Peyer's patch (tissue), 4 donors: ENCODE measurements at regions not wholly inside any gene's neighbourhood (a gene's known extent, or its start where the extent isn't known, plus 50 kb on each side); places are given as distances from the start of the nearest gene placed in this dataset.

Source experiments
- POLR2A ChIP-seq, 2 donors: fragments of 450-650 bp; IDR thresholded peaks; one replicate each; pipeline ENCODE4 v1.5.1; 2017; ENCODE audit warnings: antibody characterized with exemption in 2 of 2, mild to moderate bottlenecking in 2 of 2, moderate library complexity in 2 of 2
- TF ChIP-seq, protein P1 (sequence below), 6 experiments: fragments of 450-650 bp in 4 of 6; fragments of 200-600 bp in 2 of 6; sonication (generic) in 1 of 6; IDR thresholded peaks; one replicate each; pipeline ENCODE4 v1.5.1; 2017 to 2019; ENCODE audit warnings: antibody characterized with exemption in 6 of 6, mild to moderate bottlenecking in 3 of 6, moderate library complexity in 1 of 6

DNA sequence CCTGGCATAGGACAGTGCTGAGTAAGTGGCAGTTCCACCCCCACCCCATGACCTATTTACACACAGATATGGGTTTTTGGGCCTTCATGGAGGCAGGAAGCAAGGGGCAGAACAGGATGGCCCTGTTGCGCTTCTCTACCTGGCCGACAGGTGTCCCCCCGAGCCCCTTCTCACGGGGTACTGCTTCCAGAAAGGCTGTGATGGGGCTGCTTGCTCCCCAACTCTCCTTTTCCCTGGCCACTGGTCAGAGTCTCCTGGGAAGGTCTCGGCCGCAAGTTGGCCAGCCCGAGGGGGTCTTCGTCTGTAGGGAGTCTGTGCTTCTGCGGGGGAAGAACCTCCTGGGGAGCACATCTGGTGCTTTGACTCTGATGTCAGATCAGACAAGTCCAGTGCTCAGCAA lies 139.8 kb upstream of the TNS3 start:
- no peak for TF ChIP-seq POLR2A (IDR thresholded peaks at IDR 0.05)
- TF ChIP-seq, protein P1, sequence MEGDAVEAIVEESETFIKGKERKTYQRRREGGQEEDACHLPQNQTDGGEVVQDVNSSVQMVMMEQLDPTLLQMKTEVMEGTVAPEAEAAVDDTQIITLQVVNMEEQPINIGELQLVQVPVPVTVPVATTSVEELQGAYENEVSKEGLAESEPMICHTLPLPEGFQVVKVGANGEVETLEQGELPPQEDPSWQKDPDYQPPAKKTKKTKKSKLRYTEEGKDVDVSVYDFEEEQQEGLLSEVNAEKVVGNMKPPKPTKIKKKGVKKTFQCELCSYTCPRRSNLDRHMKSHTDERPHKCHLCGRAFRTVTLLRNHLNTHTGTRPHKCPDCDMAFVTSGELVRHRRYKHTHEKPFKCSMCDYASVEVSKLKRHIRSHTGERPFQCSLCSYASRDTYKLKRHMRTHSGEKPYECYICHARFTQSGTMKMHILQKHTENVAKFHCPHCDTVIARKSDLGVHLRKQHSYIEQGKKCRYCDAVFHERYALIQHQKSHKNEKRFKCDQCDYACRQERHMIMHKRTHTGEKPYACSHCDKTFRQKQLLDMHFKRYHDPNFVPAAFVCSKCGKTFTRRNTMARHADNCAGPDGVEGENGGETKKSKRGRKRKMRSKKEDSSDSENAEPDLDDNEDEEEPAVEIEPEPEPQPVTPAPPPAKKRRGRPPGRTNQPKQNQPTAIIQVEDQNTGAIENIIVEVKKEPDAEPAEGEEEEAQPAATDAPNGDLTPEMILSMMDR (IDR thresholded peaks at IDR 0.05), result no peak
